H1 (cell line): ENCODE measurements at regions not wholly inside any gene's neighbourhood (a gene's known extent, or its start where the extent isn't known, plus 50 kb on each side); places are given as distances from the start of the nearest gene placed in this dataset.

Experiments
- CTCF ChIA-PET: fragments of 300-600 bp; sonication (Branson Sonifier 250); formaldehyde crosslinking; loops from one replicate; lab custom pipeline; 2021; ENCODE audit not compliant: partially characterized antibody; lab: Charles Lee
- POLR2A ChIA-PET: fragments of 300-600 bp; sonication (Branson Sonifier 250); formaldehyde crosslinking; loops from one replicate; lab custom pipeline; 2021; ENCODE audit warnings: inconsistent platforms; ENCODE audit not compliant: partially characterized antibody; lab: Charles Lee
- DNase-seq, 2 experiments: peaks; one replicate each; pipeline versions ENCODE4 v3.0.0 to v3.0.0-alpha.2; 2010 to 2022; ENCODE audit warnings: low spot score in 2 of 2, low read depth in 1 of 2, mixed read lengths in 1 of 2
- FAIRE-seq: peaks from 2 replicates; lab custom pipeline; 2011; peaks lifted over from hg19 to GRCh38; lab: Jason Lieb, UNC
- H2AFZ ChIP-seq: 2 replicates; pipeline ENCODE4 v1.8.1; 2012; ENCODE audit warnings: low read length, inconsistent platforms
- H2AK5ac ChIP-seq: 2 replicates; pipeline ENCODE4 v1.6.1; 2013; ENCODE audit warnings: low read depth, low read length
- H2BK120ac ChIP-seq: replicated peaks from 2 replicates; pipeline ENCODE3; 2013; ENCODE audit warnings: low read depth, low read length, inconsistent platforms
- H2BK12ac ChIP-seq: 2 replicates; pipeline ENCODE4 v1.6.1; 2013; ENCODE audit warnings: low read depth, low read length
- H2BK15ac ChIP-seq: 2 replicates; pipeline ENCODE4 v1.6.1; 2013; ENCODE audit warnings: low read length
- H2BK20ac ChIP-seq: 2 replicates; pipeline ENCODE4 v1.6.1; 2013; ENCODE audit warnings: low read length
- H2BK5ac ChIP-seq: 2 replicates; pipeline ENCODE4 v1.6.1; 2013; ENCODE audit warnings: low read depth, low read length
- H3K14ac ChIP-seq: 2 replicates; pipeline ENCODE4 v1.6.1; 2013; ENCODE audit warnings: inconsistent platforms; ENCODE audit not compliant: insufficient read length
- H3K18ac ChIP-seq: 2 replicates; pipeline ENCODE4 v1.6.1; 2013; ENCODE audit warnings: low read length; ENCODE audit errors: extremely low read depth
- H3K23ac ChIP-seq: 2 replicates; pipeline ENCODE4 v1.6.1; 2013; ENCODE audit warnings: inconsistent platforms; ENCODE audit not compliant: insufficient read length
- H3K23me2 ChIP-seq: 2 replicates; pipeline ENCODE4 v1.6.1; 2013; ENCODE audit warnings: low read depth, low read length
- H3K27ac ChIP-seq: 2 replicates; pipeline ENCODE4 v1.6.1; 2011; ENCODE audit warnings: low read depth, low read length, inconsistent platforms
- H3K27me3 ChIP-seq, 4 experiments: replicated peaks in 1 of 4; 1 replicate in 1 of 4; 2 replicates in 3 of 4; pipeline versions ENCODE4 v1.6.1 to v1.8.1; 2011 to 2013; ENCODE audit warnings: low read length in 3 of 4, mild to moderate bottlenecking in 3 of 4, inconsistent platforms in 2 of 4, mixed read lengths in 2 of 4, moderate library complexity in 1 of 4; ENCODE audit not compliant: control insufficient read depth in 3 of 4, insufficient read depth in 3 of 4; ENCODE audit errors: extremely low read depth in 1 of 4
- H3K36me3 ChIP-seq, 4 experiments: 2 replicates each; pipeline versions ENCODE4 v1.6.1 to v1.8.1; 2011 to 2013; ENCODE audit warnings: mild to moderate bottlenecking in 4 of 4, low read length in 3 of 4, moderate library complexity in 2 of 4, control low read depth in 1 of 4, inconsistent platforms in 1 of 4; ENCODE audit not compliant: insufficient read depth in 4 of 4, control insufficient read depth in 2 of 4
- H3K4ac ChIP-seq: replicated peaks from 2 replicates; pipeline ENCODE3; 2013; ENCODE audit warnings: low read length, low read depth, mixed read lengths, inconsistent platforms; ENCODE audit not compliant: insufficient read length
- H3K4me1 ChIP-seq, 4 experiments: replicated peaks in 1 of 4; 1 replicate in 1 of 4; 2 replicates in 3 of 4; pipeline versions ENCODE4 v1.6.1 to v1.8.1; 2011 to 2013; ENCODE audit warnings: low read length in 3 of 4, inconsistent platforms in 2 of 4, mixed read lengths in 1 of 4; ENCODE audit not compliant: insufficient read depth in 4 of 4, control insufficient read depth in 3 of 4
- H3K4me2 ChIP-seq, 2 experiments: 2 replicates each; pipeline versions ENCODE4 v1.6.1 to v1.8.1; 2011 to 2013; ENCODE audit warnings: low read depth in 2 of 2, low read length in 2 of 2, control low read depth in 1 of 2, inconsistent platforms in 1 of 2, mild to moderate bottlenecking in 1 of 2; ENCODE audit not compliant: insufficient read depth in 1 of 2
- H3K4me3 ChIP-seq, 4 experiments: fragments of 200-600, 300-600 bp in 1 of 4; sonication (generic), shearing (Covaris generic), sonication (Bioruptor Twin) in 1 of 4; 2 replicates each; pipeline versions ENCODE4 v1.5.1 to v1.8.1; 2011 to 2016; ENCODE audit warnings: low read length in 4 of 4, low read depth in 3 of 4, control low read depth in 2 of 4, inconsistent platforms in 2 of 4, mild to moderate bottlenecking in 2 of 4, mixed read lengths in 1 of 4, moderate library complexity in 1 of 4; ENCODE audit not compliant: insufficient read depth in 2 of 4; ENCODE audit errors: extremely low read depth in 1 of 4
- H3K56ac ChIP-seq: replicated peaks from 2 replicates; pipeline ENCODE3; 2013; ENCODE audit warnings: low read depth, mild to moderate bottlenecking, mixed read lengths, low read length, inconsistent platforms; ENCODE audit not compliant: insufficient read length
- H3K79me1 ChIP-seq: 2 replicates; pipeline ENCODE4 v1.6.1; 2013; ENCODE audit warnings: low read depth, low read length, control low read depth
- H3K79me2 ChIP-seq, 2 experiments: 2 replicates each; pipeline versions ENCODE4 v1.6.1 to v1.8.1; 2012 to 2013; ENCODE audit warnings: low read length in 2 of 2, mild to moderate bottlenecking in 2 of 2, inconsistent platforms in 1 of 2; ENCODE audit not compliant: insufficient read depth in 2 of 2, control insufficient read depth in 1 of 2
- H3K9ac ChIP-seq, 4 experiments: replicated peaks in 1 of 4; 1 replicate in 1 of 4; 2 replicates in 3 of 4; pipeline versions ENCODE4 v1.6.1 to v1.8.1; 2011 to 2013; ENCODE audit warnings: low read depth in 3 of 4, low read length in 3 of 4, control low read depth in 2 of 4, mild to moderate bottlenecking in 2 of 4, moderate library complexity in 2 of 4, inconsistent platforms in 1 of 4; ENCODE audit errors: extremely low read depth in 1 of 4
- H3K9me3 ChIP-seq, 2 experiments: 2 replicates each; pipeline versions ENCODE4 v1.6.1 to v1.8.1; 2012 to 2013; ENCODE audit warnings: mild to moderate bottlenecking in 2 of 2, moderate library complexity in 2 of 2, control low read depth in 1 of 2, inconsistent platforms in 1 of 2, low read depth in 1 of 2, low read length in 1 of 2, mixed read lengths in 1 of 2; ENCODE audit not compliant: insufficient read depth in 2 of 2
- H4K20me1 ChIP-seq, 2 experiments: replicated peaks in 1 of 2; 2 replicates each; pipeline versions ENCODE3 to v1.8.1; 2011 to 2013; ENCODE audit warnings: inconsistent platforms in 2 of 2, low read length in 2 of 2, mild to moderate bottlenecking in 1 of 2; ENCODE audit not compliant: insufficient read depth in 2 of 2, control insufficient read depth in 1 of 2
- H4K5ac ChIP-seq: 2 replicates; pipeline ENCODE4 v1.6.1; 2013; ENCODE audit warnings: low read length, low read depth, mixed read lengths, inconsistent platforms; ENCODE audit not compliant: insufficient read length
- H4K8ac ChIP-seq: 2 replicates; pipeline ENCODE4 v1.8.0; 2013; ENCODE audit warnings: mild to moderate bottlenecking, moderate library complexity, low read length, inconsistent platforms; ENCODE audit not compliant: insufficient read depth; ENCODE audit errors: extremely low read depth
- H4K91ac ChIP-seq: replicated peaks from 2 replicates; pipeline ENCODE3; 2013; ENCODE audit warnings: low read length, mixed read lengths, inconsistent platforms; ENCODE audit not compliant: insufficient read length
- ASH2L ChIP-seq: fragments of 200-600, 300-600 bp; sonication (generic); IDR thresholded peaks from one replicate; pipeline ENCODE4 v1.7.1; 2017; ENCODE audit warnings: low read length
- BCL11A ChIP-seq, 2 experiments: IDR thresholded peaks; one replicate each; pipeline ENCODE4 v1.6.1; 2011; ENCODE audit warnings: low read depth in 2 of 2, low read length in 2 of 2, mild to moderate bottlenecking in 2 of 2
- CBX5 ChIP-seq: fragments of 300-800, 300-1000 bp; sonication (generic); IDR thresholded peaks from 2 replicates; pipeline ENCODE4 v1.7.1; 2016; ENCODE audit warnings: antibody characterized with exemption, low read length, low read depth
- CHD1 ChIP-seq: IDR thresholded peaks from 2 replicates; pipeline ENCODE4 v1.6.1; 2012; ENCODE audit warnings: low read depth, low read length, improper control_type of control experiment
- CTBP2 ChIP-seq: IDR thresholded peaks from 2 replicates; pipeline ENCODE4 v1.7.0; 2011; ENCODE audit warnings: borderline replicate concordance, mild to moderate bottlenecking, moderate library complexity, mixed read lengths, low read length; ENCODE audit not compliant: insufficient read depth, insufficient read length
- KDM5A ChIP-seq: fragments of 200-600 bp; IDR thresholded peaks from 2 replicates; pipeline ENCODE4 v1.7.1; 2012; ENCODE audit warnings: mild to moderate bottlenecking, low read length, inconsistent platforms, mixed read lengths
- MAFK ChIP-seq: IDR thresholded peaks from 2 replicates; pipeline ENCODE4 v1.6.1; 2012; ENCODE audit warnings: low read depth, mild to moderate bottlenecking, improper control_type of control experiment, low read length
- NRF1 ChIP-seq: IDR thresholded peaks from 2 replicates; pipeline ENCODE4 v1.6.1; 2011; ENCODE audit warnings: mild to moderate bottlenecking, low read depth, low read length, improper control_type of control experiment
- SIN3A ChIP-seq, 2 experiments: IDR thresholded peaks in 1 of 2; conservative IDR thresholded peaks in 1 of 2; 2 replicates each; pipeline ENCODE4 v1.6.1; 2011 to 2012; ENCODE audit warnings: low read length in 2 of 2, improper control_type of control experiment in 1 of 2, low read depth in 1 of 2, mild to moderate bottlenecking in 1 of 2
- SP1 ChIP-seq: IDR thresholded peaks from 2 replicates; pipeline ENCODE4 v1.6.1; 2011; ENCODE audit warnings: low read depth, low read length
- SP2 ChIP-seq: IDR thresholded peaks from 2 replicates; pipeline ENCODE4 v1.6.1; 2012; ENCODE audit warnings: mild to moderate bottlenecking, low read length, inconsistent platforms
- SP4 ChIP-seq: IDR thresholded peaks from 2 replicates; pipeline ENCODE4 v1.6.1; 2012; ENCODE audit warnings: low read length, inconsistent platforms
- TAF1 ChIP-seq: IDR thresholded peaks from 2 replicates; pipeline ENCODE4 v1.6.1; 2011; ENCODE audit warnings: mild to moderate bottlenecking, low read depth, low read length
- WGBS, 2 experiments: shearing (Covaris generic) in 1 of 2; methylation state at CpG; one replicate each; pipeline versions ENCODE4 v1.1.6 to v1.1.7; 2013 to 2015; ENCODE audit warnings: low lambda C conversion rate in 2 of 2, mixed read lengths in 2 of 2, inconsistent platforms in 1 of 2, low coverage in 1 of 2, missing lambda C conversion rate in 1 of 2; ENCODE audit not compliant: insufficient replicate concordance in 2 of 2, insufficient coverage in 1 of 2, insufficient read length in 1 of 2; ENCODE audit errors: extremely low coverage in 1 of 2, missing lambda C conversion rate in 1 of 2; 5-methylcytosine and 5-hydroxymethylcytosine counted together

DNA sequence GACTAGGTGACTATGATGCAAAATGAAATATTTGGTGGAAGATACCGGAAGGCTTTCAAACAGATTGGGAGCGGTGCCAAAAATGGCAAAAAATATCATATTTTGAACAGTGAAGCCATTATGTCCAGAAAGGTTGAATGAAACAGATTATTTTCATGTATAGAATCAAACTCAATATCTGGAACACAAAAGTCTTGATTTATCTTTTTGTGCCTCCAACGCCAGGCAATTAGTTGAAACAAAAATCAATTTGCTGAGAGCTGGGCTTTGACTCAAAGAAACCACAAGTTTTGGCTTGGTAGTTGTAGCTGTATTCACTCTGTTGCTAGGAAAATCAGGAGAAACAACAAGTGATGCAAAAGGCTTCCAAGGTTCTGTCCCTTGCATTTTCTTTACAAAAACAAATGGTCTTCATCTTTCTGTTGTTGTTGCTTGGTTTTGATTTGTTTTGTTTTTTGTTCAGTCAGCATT lies 421.7 kb upstream of the TYRP1 start:
- no peak overlapping the region for H2AK5ac ChIP-seq
- H3K4me2 ChIP-seq: no peak overlapping the region
- H3K27ac ChIP-seq: no peak overlapping the region
- H3K9ac ChIP-seq: no peak overlapping the region
- H4K8ac ChIP-seq: no peak overlapping the region
- no peak overlapping the region for H3K18ac ChIP-seq
- H3K14ac ChIP-seq: no peak overlapping the region
- no peak overlapping the region for H4K91ac ChIP-seq
- H3K79me1 ChIP-seq: no peaks in the 10 kb centered on the region
- H2BK12ac ChIP-seq: no peak overlapping the region
- H3K23ac ChIP-seq: no peak overlapping the region
- H3K27me3 ChIP-seq: no peaks in the 10 kb centered on the region
- no peak overlapping the region for H4K5ac ChIP-seq
- no peak for DNase-seq
- no peaks in the 10 kb centered on the region for H3K23me2 ChIP-seq
- no peaks in the 10 kb centered on the region; a peak in 1 of 7 replicates for H3K4me1 ChIP-seq
- H3K79me2 ChIP-seq: no peaks in the 10 kb centered on the region
- H2BK120ac ChIP-seq: no peak overlapping the region
- TF ChIP-seq SP1 (no peak), SIN3A (conservative IDR thresholded peaks at IDR 0.05 in 1 of 2, IDR thresholded peaks at IDR 0.05 in 1 of 2; ENCODE audit: low read depth in 1 of 2, low read length in 2 of 2) (no peak), SP2 (no peak), SP4 (no peak), CHD1 (no peak), ASH2L (no peak), MAFK (no peak), BCL11A (IDR thresholded peaks at IDR 0.05; ENCODE audit: low read depth in 2 of 2, low read length in 2 of 2) (no peak), TAF1 (no peak), KDM5A (no peak), NRF1 (no peak), CTBP2 (no peak), CBX5 (no peak)
- TF ChIP-seq, all 59 proteins: peak for 0
- no peaks in the 10 kb centered on the region for H3K36me3 ChIP-seq
- no peak overlapping the region for H2BK20ac ChIP-seq
- no peak overlapping the region for H2BK15ac ChIP-seq
- H4K20me1 ChIP-seq: no peaks in the 10 kb centered on the region
- POLR2A ChIA-PET: no interaction called here
- H2AFZ ChIP-seq: no peak overlapping the region; the same call in 1 of the 2 replicates
- H3K4ac ChIP-seq: no peak overlapping the region
- FAIRE-seq: peak; percentile 28
- 99% methylated on average over 3 of the region's 3 CpGs; no CpG with 5 or more reads in 1 of the 2 experiments for WGBS, 2 experiments
- H3K4me3 ChIP-seq: no peak overlapping the region
- no peaks in the 10 kb centered on the region for H3K9me3 ChIP-seq
- CTCF ChIA-PET: no interaction called here
- no peak overlapping the region for H3K56ac ChIP-seq
- H2BK5ac ChIP-seq: no peak overlapping the region
